K562 (cell line): ENCODE measurements at regions not wholly inside any gene's neighbourhood (a gene's known extent, or its start where the extent isn't known, plus 50 kb on each side); places are given as distances from the start of the nearest gene placed in this dataset.

Experiments
- ATAC-seq: fragments of 200-7000 bp; cut with Tn5 transposase; 3 replicates; pipeline ENCODE4 v1.9.1; 2020; ENCODE audit warnings: moderate library complexity
- BruUV-seq: library from RNA; stranded (reverse); fragments of 400-500 nt; replicated peaks from 2 replicates; lab custom pipeline; 2021; lab: Mats Ljungman, UMichigan
- CTCF ChIA-PET: fragments of 300-600 bp; formaldehyde crosslinking; extraction: SDS; loops from one replicate; lab custom pipeline; 2021; ENCODE audit warnings: low intra/inter-chr PET ratio; lab: Yijun Ruan, JAX
- POLR2A ChIA-PET: fragments of 300-600, 350-650 bp; sonication (Branson Sonifier 250); formaldehyde crosslinking; extraction: SDS; loops from one replicate; lab custom pipeline; 2021; ENCODE audit warnings: antibody characterized with exemption, inconsistent platforms; lab: Yijun Ruan, JAX
- DNase-seq, 4 experiments: peaks; one replicate each; pipeline versions ENCODE4 v3.0.0 to v3.0.0-alpha.2; 2011 to 2018; ENCODE audit warnings: low spot score in 3 of 4, mixed read lengths in 3 of 4; ENCODE audit errors: extremely low read depth in 1 of 4
- FAIRE-seq: peaks from 2 replicates; lab custom pipeline; 2011; peaks lifted over from hg19 to GRCh38; lab: Jason Lieb, UNC
- H2AFZ ChIP-seq: 2 replicates; pipeline ENCODE4 v1.6.0; 2011; ENCODE audit warnings: low read depth, low read length, control low read depth, inconsistent platforms
- H3K27ac ChIP-seq: fragments of 200-600 bp; 3 replicates; pipeline ENCODE4 v1.8.0; 2011; ENCODE audit warnings: low read depth, mild to moderate bottlenecking, control low read depth, inconsistent platforms, low read length, moderate library complexity, mixed read lengths; ENCODE audit errors: extremely low read depth
- H3K27me3 ChIP-seq, 2 experiments: fragments of 300-600 bp in 1 of 2; 2 replicates in 1 of 2; 3 replicates in 1 of 2; pipeline versions ENCODE4 v1.6.0 to v1.8.0; 2011; ENCODE audit warnings: inconsistent platforms in 2 of 2, low read length in 2 of 2, mild to moderate bottlenecking in 1 of 2, mixed read lengths in 1 of 2, moderate library complexity in 1 of 2; ENCODE audit not compliant: control insufficient read depth in 2 of 2, insufficient read depth in 2 of 2
- H3K36me3 ChIP-seq: fragments of 300-600 bp; 3 replicates; pipeline ENCODE4 v1.8.0; 2011; ENCODE audit warnings: mild to moderate bottlenecking, low read length, inconsistent platforms; ENCODE audit not compliant: control insufficient read depth, insufficient read depth
- H3K4me1 ChIP-seq, 2 experiments: fragments of 200-600 bp in 1 of 2; replicated peaks in 1 of 2; 2 replicates in 1 of 2; 3 replicates in 1 of 2; pipeline versions ENCODE4 v1.5.1 to v1.8.0; 2011; ENCODE audit warnings: inconsistent platforms in 2 of 2, low read length in 2 of 2, mild to moderate bottlenecking in 1 of 2, mixed read lengths in 1 of 2, moderate library complexity in 1 of 2; ENCODE audit not compliant: control insufficient read depth in 2 of 2, insufficient read depth in 2 of 2
- H3K4me2 ChIP-seq: 2 replicates; pipeline ENCODE4 v1.6.1; 2011; ENCODE audit warnings: low read length, control low read depth, inconsistent platforms, mixed read lengths; ENCODE audit not compliant: insufficient read depth
- H3K4me3 ChIP-seq: fragments of 200-600 bp; sonication (generic), shearing (Covaris generic); 2 replicates; pipeline ENCODE4 v1.5.1; 2016; ENCODE audit warnings: control low read depth, inconsistent platforms
- H3K79me2 ChIP-seq: fragments of 200-600 bp; 3 replicates; pipeline ENCODE4 v1.8.0; 2011; ENCODE audit warnings: low read length, inconsistent platforms; ENCODE audit not compliant: control insufficient read depth, insufficient read depth
- H3K9ac ChIP-seq, 2 experiments: 2 replicates each; pipeline versions ENCODE4 v1.6.0 to v1.6.1; 2011; ENCODE audit warnings: low read depth in 2 of 2, low read length in 2 of 2, control low read depth in 1 of 2, inconsistent platforms in 1 of 2, mild to moderate bottlenecking in 1 of 2, mixed read lengths in 1 of 2; ENCODE audit not compliant: insufficient read depth in 1 of 2
- H3K9me1 ChIP-seq: one replicate; pipeline ENCODE4 v1.6.0; 2011; ENCODE audit warnings: inconsistent platforms, mild to moderate bottlenecking, low read length, moderate library complexity; ENCODE audit not compliant: control insufficient read depth, insufficient read depth
- H3K9me3 ChIP-seq: replicated peaks from 2 replicates; pipeline ENCODE4 v1.5.1; 2011; ENCODE audit warnings: low read depth, low read length, inconsistent platforms; ENCODE audit not compliant: control insufficient read depth, insufficient read depth
- H4K20me1 ChIP-seq: replicated peaks from 2 replicates; pipeline ENCODE4 v1.6.1; 2011; ENCODE audit warnings: low read length, inconsistent platforms, mixed read lengths; ENCODE audit not compliant: control insufficient read depth, insufficient read depth
- AFF1 ChIP-seq, 2 experiments: fragments of 450-650 bp; IDR thresholded peaks; 2 replicates each; pipeline ENCODE4 v1.6.1; 2018; ENCODE audit warnings: mild to moderate bottlenecking in 2 of 2, low read depth in 1 of 2; ENCODE audit not compliant: partially characterized antibody in 2 of 2
- ARNT ChIP-seq, 2 experiments: fragments of 450-650 bp; IDR thresholded peaks; 2 replicates each; pipeline ENCODE4 v1.6.1; 2016; ENCODE audit warnings: mild to moderate bottlenecking in 1 of 2
- CLOCK ChIP-seq: fragments of 250-450 bp; sonication (Bioruptor Pico); IDR thresholded peaks from 2 replicates; pipeline ENCODE4 v1.4.0; 2020; ENCODE audit warnings: mild to moderate bottlenecking, moderate library complexity, borderline replicate concordance
- LCOR ChIP-seq: sonication (generic); formaldehyde crosslinking; IDR thresholded peaks from 2 replicates; pipeline ENCODE4 v1.8.0; 2022; ENCODE audit warnings: mild to moderate bottlenecking, missing genetic modification reagents
- PYGO2 ChIP-seq: fragments of 450-650 bp; IDR thresholded peaks from 2 replicates; pipeline ENCODE4 v1.6.1; 2016; ENCODE audit warnings: mild to moderate bottlenecking, missing genetic modification characterization, moderate library complexity, missing compliant biosample characterization
- RBM22 ChIP-seq: fragments of 200-400 bp; formaldehyde crosslinking; IDR thresholded peaks from 2 replicates; pipeline ENCODE4 v1.6.1; 2018; ENCODE audit warnings: low read length, low read depth; ENCODE audit not compliant: poor library complexity, severe bottlenecking
- ZBTB5 ChIP-seq: fragments of 450-650 bp; IDR thresholded peaks from 2 replicates; pipeline ENCODE4 v1.6.1; 2017; ENCODE audit warnings: antibody characterized with exemption
- WGBS: fragments of 100-300 bp; shearing (Covaris generic); methylation state at CpG from one replicate; pipeline ENCODE4 v1.1.6; 2016; ENCODE audit warnings: low coverage, mixed read lengths; ENCODE audit not compliant: insufficient coverage; ENCODE audit errors: missing lambda C conversion rate; 5-methylcytosine and 5-hydroxymethylcytosine counted together
- in situ Hi-C: fragments of 300-500 bp; cut with MboI; formaldehyde crosslinking; loops from 4 replicates; pipeline ENCODE4 v1.15.0; 2018; ENCODE audit warnings: inconsistent platforms, mixed read lengths
- intact Hi-C: fragments of 100-400 bp; cut with micrococcal nuclease; formaldehyde crosslinking; loops from 2 replicates; pipeline ENCODE4 v1.14.2; 2022
- TF ChIP-seq, protein P1 (sequence below): sonication (generic); formaldehyde crosslinking; IDR thresholded peaks from 2 replicates; pipeline ENCODE4 v1.8.1; 2023; ENCODE audit warnings: mild to moderate bottlenecking, missing genetic modification reagents

DNA sequence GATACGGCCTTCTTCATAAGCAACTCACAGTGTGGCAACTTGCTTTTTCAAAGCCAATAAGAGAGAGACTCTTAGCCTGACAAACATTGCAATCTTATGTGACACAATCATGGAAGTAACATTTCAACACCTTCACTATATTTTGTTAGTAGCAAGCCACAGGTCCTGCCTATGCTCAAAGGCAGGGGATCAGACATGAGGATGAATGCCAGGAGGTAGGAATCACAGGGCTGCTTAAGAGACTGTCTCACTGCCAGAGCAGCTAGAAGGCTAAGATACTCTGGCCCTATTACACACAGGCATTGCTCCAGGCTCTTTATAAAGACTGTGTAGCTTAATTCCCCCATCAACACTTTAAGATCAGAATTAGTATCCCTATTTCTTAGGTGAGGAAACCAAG is 236.2 kb upstream of the KAZN start (continued):
- no peak for TF ChIP-seq RBM22

DNA sequence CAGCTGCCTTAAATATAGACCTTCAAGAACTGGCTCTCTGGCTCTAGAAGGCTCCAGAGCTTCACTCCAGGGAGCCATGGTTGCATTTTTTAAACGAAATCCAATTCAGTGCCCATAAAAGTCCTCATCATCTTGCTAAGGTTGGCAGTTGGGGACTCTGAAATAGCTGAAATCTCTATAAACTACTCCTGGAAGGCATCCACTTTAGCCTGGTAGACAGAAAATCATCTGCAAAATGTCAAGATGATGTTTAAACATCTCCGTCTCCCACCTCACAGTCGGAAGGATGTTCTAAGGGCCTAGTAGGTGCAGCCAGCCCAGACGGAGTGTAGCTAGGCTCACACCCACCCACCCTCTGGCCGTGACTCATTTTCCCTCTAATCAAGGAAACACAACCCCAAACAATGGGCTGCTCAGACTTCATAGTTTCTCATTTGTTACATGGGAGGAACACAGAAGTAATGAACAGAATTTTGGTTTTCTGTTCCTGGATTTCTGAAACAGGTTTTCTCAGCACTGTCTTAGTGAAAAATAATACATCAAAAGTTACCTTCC is 235.4 kb upstream of the KAZN start:
- intact Hi-C loops, result no loop called here
- FAIRE-seq, result no peak
- TF ChIP-seq AFF1 (IDR thresholded peaks at IDR 0.05; ENCODE audit: low read depth in 1 of 2, partially characterized antibody in 2 of 2) (no peak), ZBTB5 (no peak), LCOR (CRISPR knock-in tag) (no peak), CLOCK (CRISPR knock-in tag) (no peak), PYGO2 (tag) (no peak), ARNT (IDR thresholded peaks at IDR 0.05) (no peak)
- TF ChIP-seq, protein P1, sequence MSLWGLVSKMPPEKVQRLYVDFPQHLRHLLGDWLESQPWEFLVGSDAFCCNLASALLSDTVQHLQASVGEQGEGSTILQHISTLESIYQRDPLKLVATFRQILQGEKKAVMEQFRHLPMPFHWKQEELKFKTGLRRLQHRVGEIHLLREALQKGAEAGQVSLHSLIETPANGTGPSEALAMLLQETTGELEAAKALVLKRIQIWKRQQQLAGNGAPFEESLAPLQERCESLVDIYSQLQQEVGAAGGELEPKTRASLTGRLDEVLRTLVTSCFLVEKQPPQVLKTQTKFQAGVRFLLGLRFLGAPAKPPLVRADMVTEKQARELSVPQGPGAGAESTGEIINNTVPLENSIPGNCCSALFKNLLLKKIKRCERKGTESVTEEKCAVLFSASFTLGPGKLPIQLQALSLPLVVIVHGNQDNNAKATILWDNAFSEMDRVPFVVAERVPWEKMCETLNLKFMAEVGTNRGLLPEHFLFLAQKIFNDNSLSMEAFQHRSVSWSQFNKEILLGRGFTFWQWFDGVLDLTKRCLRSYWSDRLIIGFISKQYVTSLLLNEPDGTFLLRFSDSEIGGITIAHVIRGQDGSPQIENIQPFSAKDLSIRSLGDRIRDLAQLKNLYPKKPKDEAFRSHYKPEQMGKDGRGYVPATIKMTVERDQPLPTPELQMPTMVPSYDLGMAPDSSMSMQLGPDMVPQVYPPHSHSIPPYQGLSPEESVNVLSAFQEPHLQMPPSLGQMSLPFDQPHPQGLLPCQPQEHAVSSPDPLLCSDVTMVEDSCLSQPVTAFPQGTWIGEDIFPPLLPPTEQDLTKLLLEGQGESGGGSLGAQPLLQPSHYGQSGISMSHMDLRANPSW (CRISPR knock-in tag), result no peak

More for the DNA sequence above, 235.4 kb upstream of the KAZN start:
- BruUV-seq, result no TSS peak
- no peaks in the 10 kb centered on the region; the same call in 1 of the 2 replicates for H3K9me3 ChIP-seq
- H3K27ac ChIP-seq, result no peak overlapping the region
- DNase-seq, result no peak
- no peak overlapping the region for H2AFZ ChIP-seq
- peaks cover 0 to 8% of the 10 kb centered on the region in 2 experiments; a peak in 2 of 5 replicates for H3K27me3 ChIP-seq
- H3K4me2 ChIP-seq, result no peak overlapping the region
- H3K9ac ChIP-seq, result no peak overlapping the region
- POLR2A ChIA-PET, result no interaction called here
- H3K36me3 ChIP-seq, result no peaks in the 10 kb centered on the region
- in situ Hi-C loops, result no loop called here
- no peaks in the 10 kb centered on the region for H3K4me1 ChIP-seq
- ATAC-seq, result no peak
- no peaks in the 10 kb centered on the region for H3K79me2 ChIP-seq
- H3K4me3 ChIP-seq, result no peak overlapping the region
- CTCF ChIA-PET, result no interaction called here
- H3K9me1 ChIP-seq, result no peaks in the 10 kb centered on the region
- H4K20me1 ChIP-seq, result no peaks in the 10 kb centered on the region
- 24% methylated on average over 5 of the region's 5 CpGs for WGBS
